GM23248 (cell line): ENCODE measurements at regions not wholly inside any gene's neighbourhood (a gene's known extent, or its start where the extent isn't known, plus 50 kb on each side); places are given as distances from the start of the nearest gene placed in this dataset.
"Not testable (repeated sequence)": the region's sequence is repeated elsewhere in the genome, so short reads cannot be mapped to it uniquely, and the experiment has no call there.

Source experiments
- DNase-seq: peaks from one replicate; pipeline ENCODE4 v3.0.0-alpha.2; 2015
- H2AFZ ChIP-seq: fragments of 200-600 bp; sonication (generic); 2 replicates; pipeline ENCODE4 v1.6.1; 2016; ENCODE audit warnings: antibody characterized with exemption
- H3F3A ChIP-seq: fragments of 200-600 bp; sonication (generic); 2 replicates; pipeline ENCODE4 v1.6.1; 2016; ENCODE audit warnings: mild to moderate bottlenecking, antibody characterized with exemption, mixed run types; ENCODE audit not compliant: insufficient read depth
- H3K27ac ChIP-seq: fragments of 200-600 bp; sonication (generic); 2 replicates; pipeline ENCODE4 v1.5.1; 2016; ENCODE audit warnings: mild to moderate bottlenecking
- H3K27me3 ChIP-seq: fragments of 200-600 bp; sonication (generic); replicated peaks from 2 replicates; pipeline ENCODE4 v1.6.1; 2016; ENCODE audit warnings: mild to moderate bottlenecking; ENCODE audit not compliant: insufficient read depth
- H3K36me3 ChIP-seq: fragments of 200-600 bp; sonication (generic); 2 replicates; pipeline ENCODE4 v1.6.1; 2016; ENCODE audit warnings: low read depth, mild to moderate bottlenecking
- H3K4me1 ChIP-seq: fragments of 200-600 bp; sonication (generic); 2 replicates; pipeline ENCODE4 v1.6.1; 2016; ENCODE audit warnings: mild to moderate bottlenecking; ENCODE audit not compliant: insufficient read depth
- H3K4me2 ChIP-seq: fragments of 200-600 bp; sonication (generic); one replicate; pipeline ENCODE4 v1.6.1; 2016; ENCODE audit warnings: mild to moderate bottlenecking; ENCODE audit not compliant: unreplicated experiment
- H3K4me3 ChIP-seq: fragments of 200-600 bp; sonication (generic); 2 replicates; pipeline ENCODE4 v1.5.1; 2016; ENCODE audit warnings: mild to moderate bottlenecking
- H3K79me2 ChIP-seq: fragments of 200-600 bp; sonication (generic); 2 replicates; pipeline ENCODE4 v1.6.1; 2016; ENCODE audit warnings: mild to moderate bottlenecking; ENCODE audit not compliant: insufficient read depth
- H3K9ac ChIP-seq: fragments of 200-600 bp; sonication (generic); 2 replicates; pipeline ENCODE4 v1.6.1; 2016; ENCODE audit warnings: mild to moderate bottlenecking
- H3K9me2 ChIP-seq: fragments of 200-600 bp; sonication (generic); 2 replicates; pipeline ENCODE4 v1.6.1; 2016; ENCODE audit warnings: mixed run types, mild to moderate bottlenecking, moderate library complexity; ENCODE audit not compliant: insufficient read depth
- H3K9me3 ChIP-seq: fragments of 200-600 bp; sonication (generic); one replicate; pipeline ENCODE4 v1.6.1; 2017; ENCODE audit warnings: low read depth
- H4K20me1 ChIP-seq: fragments of 200-600 bp; sonication (generic); 2 replicates; pipeline ENCODE4 v1.6.0; 2016; ENCODE audit not compliant: insufficient read depth
- EZH2 ChIP-seq: fragments of 200-600 bp; sonication (generic); IDR thresholded peaks from 2 replicates; pipeline ENCODE4 v1.6.1; 2018; ENCODE audit warnings: antibody characterized with exemption, mild to moderate bottlenecking; ENCODE audit not compliant: insufficient read depth, poor library complexity, severe bottlenecking
- EZH2phosphoT487 ChIP-seq: fragments of 200-600 bp; sonication (generic); IDR thresholded peaks from 2 replicates; pipeline ENCODE4 v1.6.1; 2018; ENCODE audit warnings: antibody characterized with exemption, moderate library complexity, mild to moderate bottlenecking, low read depth; ENCODE audit not compliant: insufficient read depth
- WGBS, 2 experiments: methylation state at CpG; one replicate each; pipeline ENCODE4 v1.1.6; 2015 to 2017; ENCODE audit warnings: low lambda C conversion rate in 2 of 2, low coverage in 1 of 2; ENCODE audit errors: missing lambda C conversion rate in 2 of 2; 5-methylcytosine and 5-hydroxymethylcytosine counted together
- in situ Hi-C: fragments of 300-500 bp; cut with MboI; formaldehyde crosslinking; loops from 2 replicates; pipeline ENCODE4 v1.15.0; 2020

DNA sequence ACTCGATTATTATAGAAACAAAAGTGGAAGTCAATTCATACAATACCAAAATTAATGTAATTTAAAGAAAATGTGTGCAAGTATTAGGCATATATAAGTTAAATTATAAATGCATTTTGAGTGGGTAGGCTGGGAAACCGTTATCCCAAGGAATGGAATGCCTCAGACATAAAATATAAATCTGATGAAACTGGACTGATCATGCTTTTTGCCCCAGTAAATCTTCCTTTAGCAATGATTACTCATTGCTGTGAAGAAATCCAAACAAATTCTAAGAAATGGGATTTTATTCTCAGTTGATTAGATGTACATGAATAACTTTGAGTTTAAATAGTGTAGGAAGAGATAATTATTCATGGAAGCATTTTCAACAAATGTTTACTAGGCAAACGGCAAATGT, 185.5 kb upstream of the KCNMB2 start:
- TF ChIP-seq EZH2phosphoT487 (no peak), EZH2 (no peak)
- in situ Hi-C loops: no loop called here

DNA sequence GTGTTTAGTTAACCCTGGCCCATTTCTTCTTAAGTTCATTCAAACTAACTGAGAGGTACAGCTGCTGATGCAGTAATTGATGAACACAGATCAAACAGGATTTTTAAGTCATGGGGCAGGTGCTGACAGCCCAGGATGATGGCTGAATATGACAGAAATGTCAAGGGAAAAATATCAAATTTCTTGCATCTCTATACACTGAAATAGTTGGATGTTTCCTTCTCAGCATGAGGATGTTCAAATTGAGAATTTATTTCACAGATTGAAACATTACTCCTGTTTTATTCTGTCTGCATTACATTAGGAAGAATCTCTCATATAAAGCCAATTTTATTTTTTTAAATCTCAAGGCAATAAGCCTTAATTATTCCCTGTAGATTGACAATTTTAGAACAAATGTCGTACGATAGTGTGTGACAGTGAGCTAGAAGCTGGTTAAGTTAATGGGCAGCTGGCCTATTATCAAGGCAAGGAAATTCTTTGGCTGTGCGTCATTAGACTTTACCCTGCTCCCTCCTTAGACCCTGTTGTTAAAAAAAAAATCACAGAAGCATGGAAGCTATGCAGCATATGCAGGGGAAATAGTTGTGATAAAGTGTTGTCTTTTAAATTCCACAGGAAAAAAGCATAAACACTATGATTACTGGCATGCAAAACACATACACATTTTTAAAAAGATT, 183.8 kb upstream of the KCNMB2 start:
- H3K9ac ChIP-seq: no peak overlapping the region
- in situ Hi-C loops: no loop called here
- H3K9me3 ChIP-seq: no peaks in the 10 kb centered on the region
- H3K36me3 ChIP-seq: no peaks in the 10 kb centered on the region
- peak; percentile 82 for DNase-seq
- H3K27ac ChIP-seq: peak overlapping the region; percentile 40
- H3K4me2 ChIP-seq: peak overlapping the region; percentile 70
- H3K4me1 ChIP-seq: peaks cover 41% of the 10 kb centered on the region
- H3K79me2 ChIP-seq: no peaks in the 10 kb centered on the region
- no peaks in the 10 kb centered on the region for H3K27me3 ChIP-seq
- H3K9me2 ChIP-seq: no peaks in the 10 kb centered on the region
- H4K20me1 ChIP-seq: no peaks in the 10 kb centered on the region
- TF ChIP-seq EZH2 (no peak), EZH2phosphoT487 (no peak)
- WGBS, 2 experiments: 2% methylated on average over 3 of the region's 3 CpGs
- peak overlapping the region; percentile 29; the same call in 1 of the 2 replicates for H2AFZ ChIP-seq
- H3F3A ChIP-seq: peaks cover 13% of the 10 kb centered on the region; the same call in 1 of the 2 replicates
- H3K4me3 ChIP-seq: peak overlapping the region; percentile 36

More for the DNA sequence above, 185.5 kb upstream of the KCNMB2 start:
- Histone ChIP-seq H3K79me2 (no peaks in the 10 kb centered on the region), H3F3A (peaks cover 13% of the 10 kb centered on the region; the same call in 1 of the 2 replicates), H3K4me1 (peaks cover 41% of the 10 kb centered on the region), H2AFZ (peak overlapping the region; percentile 25; the same call in 1 of the 2 replicates), H3K4me2 (peak overlapping the region; percentile 40), H3K27ac (peak overlapping the region; percentile 29), H4K20me1 (no peaks in the 10 kb centered on the region), H3K9me3 (no peaks in the 10 kb centered on the region), H3K36me3 (no peaks in the 10 kb centered on the region), H3K4me3 (0 out of 2 replicates have a peak overlapping the region, but pooled peaks have one; percentile 6), H3K9me2 (0 out of 2 replicates have a peak, but pooled peaks cover 3% of the 10 kb centered on the region), H3K9ac (0 out of 2 replicates have a peak overlapping the region, but pooled peaks have one; percentile 9), H3K27me3 (no peaks in the 10 kb centered on the region)
- WGBS, 2 experiments: 33 to 36% methylated on average over 3 of the region's 3 CpGs
- peak; percentile 64 for DNase-seq

DNA sequence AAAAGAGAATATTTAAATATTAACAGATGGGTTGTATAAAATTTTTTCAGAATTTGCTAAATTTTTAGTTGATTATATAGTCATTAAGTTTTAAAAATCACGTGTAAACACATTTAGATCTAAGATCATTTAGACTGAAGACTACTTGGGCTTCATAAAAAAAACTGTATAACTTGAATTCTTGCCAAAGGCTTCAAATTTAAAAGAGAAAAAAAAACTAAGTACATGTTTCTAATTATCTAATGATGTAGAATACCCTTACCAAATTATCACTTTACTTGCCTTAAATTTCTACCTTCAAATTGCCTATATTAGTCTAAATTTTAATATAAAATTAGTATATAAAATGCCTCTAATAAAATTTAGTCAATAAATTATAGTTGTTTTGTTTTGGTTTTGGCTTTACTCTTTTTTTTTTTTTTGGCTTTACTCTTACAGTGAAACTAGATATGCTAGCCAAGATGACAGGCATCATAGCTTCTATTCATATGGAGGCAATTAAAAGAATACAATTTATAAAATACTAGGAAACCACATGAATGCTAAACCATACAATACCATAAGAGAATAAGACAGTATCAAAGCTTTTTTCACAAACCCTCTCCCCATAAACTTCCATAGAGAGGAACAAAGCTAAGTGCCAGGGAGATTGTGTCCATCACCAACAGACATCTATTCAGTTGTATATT, 183.1 kb upstream of the KCNMB2 start:
- peak overlapping the region; percentile 36 for H3K4me3 ChIP-seq
- TF ChIP-seq EZH2: no peak
- no peak for TF ChIP-seq EZH2phosphoT487
- no peaks in the 10 kb centered on the region for H3K36me3 ChIP-seq
- peak overlapping the region; percentile 70 for H3K4me2 ChIP-seq
- 0 out of 2 replicates have a peak overlapping the region, but pooled peaks have one; percentile 27 for H2AFZ ChIP-seq
- no peak overlapping the region for H3K9ac ChIP-seq
- 9 to 12% methylated on average over 1 of the region's 1 CpG for WGBS, 2 experiments
- in situ Hi-C loops: no loop called here
- no peaks in the 10 kb centered on the region for H3K9me3 ChIP-seq
- peak; percentile 50 for DNase-seq
- peak overlapping the region; percentile 40 for H3K27ac ChIP-seq
- H3K27me3 ChIP-seq: no peaks in the 10 kb centered on the region
- H3K9me2 ChIP-seq: no peaks in the 10 kb centered on the region
- H3K4me1 ChIP-seq: peaks cover 41% of the 10 kb centered on the region
- H3F3A ChIP-seq: peaks cover 13% of the 10 kb centered on the region; the same call in 1 of the 2 replicates
- H4K20me1 ChIP-seq: no peaks in the 10 kb centered on the region
- no peaks in the 10 kb centered on the region for H3K79me2 ChIP-seq

DNA sequence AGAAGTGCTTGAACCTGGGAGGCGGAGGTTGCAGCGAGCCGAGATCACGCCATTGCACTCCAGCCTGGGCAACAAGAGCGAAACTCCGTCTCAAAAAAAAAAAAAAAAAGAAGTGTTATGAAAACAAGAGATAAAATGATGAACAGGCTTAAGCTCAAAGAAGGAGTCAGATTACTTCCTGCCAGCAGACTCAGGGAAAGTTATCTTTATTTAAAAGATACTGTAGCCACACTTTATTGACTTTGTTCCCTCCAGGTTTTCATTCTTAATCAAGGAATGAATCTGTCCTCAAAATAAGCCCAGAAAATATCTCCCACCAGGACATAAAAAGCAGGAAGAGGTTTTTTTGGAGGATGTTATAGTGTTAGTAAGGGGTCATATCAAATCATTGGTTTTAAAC, 176.5 kb upstream of the KCNMB2 start:
- no peak overlapping the region for H3K4me3 ChIP-seq
- no peak overlapping the region for H3K9ac ChIP-seq
- no peaks in the 10 kb centered on the region for H3K9me3 ChIP-seq
- no peaks in the 10 kb centered on the region for H3K79me2 ChIP-seq
- H3F3A ChIP-seq: no peaks in the 10 kb centered on the region
- H2AFZ ChIP-seq: peak overlapping the region; percentile 52; the same call in 1 of the 2 replicates
- H3K4me2 ChIP-seq: no peak overlapping the region
- H4K20me1 ChIP-seq: no peaks in the 10 kb centered on the region
- no peak overlapping the region for H3K27ac ChIP-seq
- no peaks in the 10 kb centered on the region for H3K27me3 ChIP-seq
- H3K9me2 ChIP-seq: no peaks in the 10 kb centered on the region
- H3K36me3 ChIP-seq: no peaks in the 10 kb centered on the region
- no peak for TF ChIP-seq EZH2
- no peak for TF ChIP-seq EZH2phosphoT487
- WGBS, 2 experiments: 52 to 61% methylated on average over 4 to 6 of the region's 6 CpGs
- in situ Hi-C loops: no loop called here
- no peaks in the 10 kb centered on the region for H3K4me1 ChIP-seq
- DNase-seq: no peak

DNA sequence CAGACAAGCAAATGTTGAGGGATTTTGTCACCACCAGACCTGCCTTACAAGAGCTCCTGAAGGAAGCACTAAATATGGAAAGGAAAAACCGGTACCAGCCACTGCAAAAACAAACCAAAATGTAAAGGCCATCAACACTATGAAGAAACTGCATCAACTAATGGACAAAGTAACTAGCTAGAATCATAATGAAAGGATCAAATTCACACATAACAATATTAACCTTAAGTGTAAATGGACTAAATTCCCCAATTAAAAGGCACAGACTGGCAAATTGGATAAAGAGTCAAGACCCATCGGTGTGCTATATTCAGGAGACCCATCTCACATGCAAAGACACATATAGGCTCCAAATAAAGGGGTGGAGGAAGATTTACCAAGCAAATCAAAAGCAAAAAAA, 173.2 kb upstream of the KCNMB2 start:
- H2AFZ ChIP-seq, H3K9ac ChIP-seq, H3F3A ChIP-seq, H3K4me2 ChIP-seq, H3K36me3 ChIP-seq, in situ Hi-C loops, H3K9me3 ChIP-seq, H3K27ac ChIP-seq, H3K4me3 ChIP-seq, H3K27me3 ChIP-seq, H4K20me1 ChIP-seq, H3K9me2 ChIP-seq, H3K79me2 ChIP-seq, DNase-seq, H3K4me1 ChIP-seq: not testable (repeated sequence)
- WGBS, 2 experiments: 82 to 86% methylated on average over 2 of the region's 2 CpGs
